ENCODE measurements at regions not wholly inside any gene's neighbourhood (a gene's known extent, or its start where the extent isn't known, plus 50 kb on each side); places are given as distances from the start of the nearest gene placed in this dataset.

DNA sequence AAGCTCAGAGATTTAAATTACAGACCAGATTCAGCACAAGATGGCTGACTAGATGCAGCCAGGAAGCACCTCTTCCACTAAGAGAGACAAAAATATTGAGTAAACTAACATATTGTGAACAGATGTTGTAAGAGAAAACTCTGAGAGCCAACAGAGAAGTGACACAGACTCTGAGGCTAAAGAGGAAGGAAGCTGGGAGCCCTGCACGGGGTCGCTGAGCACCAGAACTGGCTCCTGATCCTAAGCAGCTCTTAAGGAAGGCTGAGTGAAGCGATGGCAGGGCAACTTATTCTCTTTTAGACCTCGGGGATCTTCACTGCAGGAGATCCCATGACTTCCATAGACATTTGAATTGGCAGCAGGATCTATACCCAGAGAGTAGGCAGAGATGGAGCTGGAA lies 578.0 kb upstream of the GRM7 start:
- TF ChIP-seq CTCF (conservative IDR thresholded peaks at IDR 0.05; ENCODE audit: low read length) = no peak
- TF ChIP-seq EZH2phosphoT487 (IDR thresholded peaks at IDR 0.05; ENCODE audit: borderline replicate concordance, low read depth, low read length) = no peak

Measured in OCI-LY7 (cell line).